Heart left ventricle (tissue), 16 donors: ENCODE measurements at regions not wholly inside any gene's neighbourhood (a gene's known extent, or its start where the extent isn't known, plus 50 kb on each side); places are given as distances from the start of the nearest gene placed in this dataset.

Experiments
- ATAC-seq, 4 donors: fragments of 200-7000 bp; cut with Tn5 transposase; one replicate each; pipeline ENCODE4 v1.9.1; 2020 to 2022; ENCODE audit warnings: moderate library complexity in 4 of 4, mild to moderate bottlenecking in 3 of 4, moderate number of reproducible peaks in 1 of 4
- DNase-seq, 5 donors: peaks; one replicate each; pipeline ENCODE4 v3.0.0-alpha.2; 2020
- H3K27ac ChIP-seq, 12 donors: fragments of 200-600 bp; sonication (generic) in 4 of 12; one replicate each; pipeline versions ENCODE4 v1.5.0 to v1.8.0; 2016 to 2022; ENCODE audit warnings: mild to moderate bottlenecking in 2 of 12
- H3K27me3 ChIP-seq, 9 donors: fragments of 200-600 bp; sonication (generic) in 2 of 9; one replicate each; pipeline versions ENCODE4 v1.5.1 to v1.8.0; 2016 to 2022; ENCODE audit warnings: mild to moderate bottlenecking in 3 of 9
- H3K36me3 ChIP-seq, 9 donors: fragments of 200-600 bp; sonication (generic) in 2 of 9; one replicate each; pipeline versions ENCODE4 v1.5.0 to v1.8.0; 2018 to 2022; ENCODE audit warnings: mild to moderate bottlenecking in 2 of 9
- H3K4me1 ChIP-seq, 12 donors: fragments of 200-600 bp; sonication (generic) in 4 of 12; one replicate each; pipeline versions ENCODE4 v1.5.0 to v1.8.0; 2016 to 2022; ENCODE audit warnings: mild to moderate bottlenecking in 3 of 12
- H3K4me3 ChIP-seq, 12 donors: fragments of 200-600 bp; sonication (generic) in 4 of 12; one replicate each; pipeline versions ENCODE4 v1.5.0 to v1.8.0; 2017 to 2022; ENCODE audit warnings: mild to moderate bottlenecking in 9 of 12, moderate library complexity in 4 of 12
- H3K9me3 ChIP-seq, 12 donors: fragments of 200-600 bp; sonication (generic) in 4 of 12; one replicate each; pipeline versions ENCODE4 v1.5.0 to v1.8.0; 2016 to 2022; ENCODE audit warnings: mild to moderate bottlenecking in 1 of 12
- CTCF ChIP-seq, 12 donors: fragments of 200-600 bp; sonication (generic) in 4 of 12; IDR thresholded peaks; one replicate each; pipeline versions ENCODE4 v1.5.0 to v1.8.0; 2018 to 2022; ENCODE audit warnings: antibody characterized with exemption in 12 of 12, mild to moderate bottlenecking in 5 of 12
- POLR2A ChIP-seq, 2 donors: fragments of 450-650 bp; IDR thresholded peaks; one replicate each; pipeline ENCODE4 v1.6.1; 2017; ENCODE audit warnings: antibody characterized with exemption in 2 of 2, mild to moderate bottlenecking in 2 of 2, moderate library complexity in 2 of 2
- WGBS, 4 donors: extraction: QIAGEN DNeasy Blood & Tissue Kit in 2 of 4; methylation state at CpG; one replicate each; pipeline versions ENCODE4 v1.1.5 to v1.1.7; 2013 to 2018; 5-methylcytosine and 5-hydroxymethylcytosine counted together
- intact Hi-C, 10 donors: fragments of 100-400 bp; cut with DNase I; formaldehyde crosslinking; loops; one replicate each; pipeline versions ENCODE4 v1.11.1 to v1.14.2; 2022
- donor health status: ischemic (EF 13 %, LVEDD 7.1; RV severe dilation, severe dysfunction).
- donor health status: healthy with polysubstance abuse.
- donor health status: DM: no; HTN: yes; CAD: no.
- donor health status: DM: no; HTN: no; CAD: no.
- donor health status: ischemic (EF 25% LVEDD 6.9; RV normal size, moderate dysfunction).
- donor health status: ischemic (EF 25% LVEDD 5.7; RV mildly dilated, moderate dysfunction).
- donor health status: healthy.
- donor health status: DM: yes; HTN: yes; CAD: no.
- donor health status: ischemic (EF 35%, LVEDD 5.7; RV mildly dilated, moderate dysfunction).
- donor health status: nonischemic (EF 11% LVEDD 7.7; RV severe dilation, severe dysfunction).
- donor health status: DM: yes; HTN: yes; CAD: no.
- donor health status: PGD.
- donor health status: ischemic (EF 29% LVEDD 5.4; RV normal size, mild dysfunction).
- donor health status: nonischemic (EF 23%, LVEDD 6.1; RV moderate dilation, normal function).

DNA sequence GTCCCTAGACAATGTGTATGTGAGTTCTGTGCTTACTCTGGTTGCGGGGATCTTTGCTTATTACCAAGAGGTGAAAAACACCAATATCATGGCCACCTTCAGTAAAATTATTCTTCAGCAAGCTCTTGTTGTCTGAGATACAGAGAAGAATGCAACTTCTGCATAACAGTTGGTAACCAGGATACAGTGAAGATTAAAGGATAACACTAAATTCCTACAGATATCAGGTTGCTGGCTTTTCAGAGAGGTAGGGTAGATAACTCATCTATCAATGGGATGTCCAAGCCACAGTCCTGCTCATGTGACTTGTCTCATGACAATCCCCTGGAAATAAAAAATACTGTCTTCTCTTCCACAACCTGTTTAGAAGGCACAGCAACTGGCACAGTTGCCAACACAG lies 308.5 kb downstream of the TNS1 start:
- Histone ChIP-seq H3K36me3 (no peaks in the 10 kb centered on the region), H3K9me3 (no peaks in the 10 kb centered on the region), H3K4me3 (no peak overlapping the region), H3K4me1 (peaks cover 0 to 20% (median 0%) of the 10 kb centered on the region in 12 donors), H3K27me3 (no peaks in the 10 kb centered on the region), H3K27ac (no peak overlapping the region)
- ATAC-seq (no peak), DNase-seq (no peak)
- intact Hi-C loops, result loop anchor here in 1 of 10 donors (2.0 kb wide), 1 partner anchor 41 kb away; no protein-coding TSS in a partner anchor
- WGBS, 4 donors, result 99 to 100% (median 100%) methylated on average over 1 of the region's 1 CpG
- no peak for TF ChIP-seq CTCF (IDR thresholded peaks at IDR 0.05)
- TF ChIP-seq POLR2A (IDR thresholded peaks at IDR 0.05), result no peak

- no peaks in the 10 kb centered on the region for H3K36me3 ChIP-seq
- ATAC-seq (no peak), DNase-seq (no peak)
- no peak overlapping the region for H3K27ac ChIP-seq
- 82 to 94% (median 90%) methylated on average over 1 of the region's 1 CpG for WGBS, 4 donors
- TF ChIP-seq POLR2A (IDR thresholded peaks at IDR 0.05) (no peak), CTCF (IDR thresholded peaks at IDR 0.05) (no peak)
- H3K9me3 ChIP-seq, result no peaks in the 10 kb centered on the region
- intact Hi-C loops, result no loop called here
- H3K4me1 ChIP-seq, result peaks cover 0 to 22% (median 0%) of the 10 kb centered on the region in 12 donors
- no peaks in the 10 kb centered on the region for H3K27me3 ChIP-seq
- H3K4me3 ChIP-seq, result no peak overlapping the region
These were observed 309.4 kb downstream of the TNS1 start for GRCh38 chr2:217693363-217693762.

DNA sequence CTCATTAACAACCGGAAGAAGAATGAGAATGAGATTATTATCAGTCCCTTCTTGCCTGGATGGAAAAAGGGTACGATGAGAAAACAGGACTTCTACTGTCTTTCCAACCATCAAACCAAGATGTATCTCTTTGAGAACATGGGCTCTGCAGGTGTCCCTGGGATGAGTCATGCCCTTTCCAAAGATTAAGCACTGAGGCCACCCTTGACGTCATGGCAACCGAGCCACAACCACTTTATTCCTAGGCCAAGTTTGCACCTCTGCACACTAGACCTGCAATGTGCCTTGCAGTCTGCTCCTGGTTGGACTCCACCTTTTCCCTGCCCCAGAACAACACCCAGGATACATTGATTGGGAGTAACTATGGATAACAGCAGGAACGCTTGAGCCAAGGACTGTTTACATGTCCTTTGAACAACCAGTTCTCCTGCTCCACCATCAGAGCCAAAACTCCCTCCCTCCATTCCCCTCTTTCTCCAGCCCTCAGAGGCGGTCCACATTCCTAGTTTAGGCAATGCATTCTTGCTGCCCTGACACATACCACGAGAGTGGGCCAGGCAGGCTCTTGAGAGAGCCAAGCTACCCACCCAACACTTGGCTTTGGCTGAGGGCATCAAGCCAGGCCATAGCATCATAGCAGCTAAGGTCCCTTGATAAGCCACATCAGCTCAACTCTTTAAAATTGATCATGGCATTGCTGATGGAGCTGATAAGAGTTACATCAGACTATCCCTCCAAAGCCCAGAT lies 310.7 kb downstream of the TNS1 start:
- ATAC-seq (peak; percentile 32 to 74 (median 66)), DNase-seq (peak in 2 of 5 donors; percentile 38 to 50)
- intact Hi-C loops, result no loop called here
- Histone ChIP-seq H3K4me1 (peaks cover 0 to 23% (median 0%) of the 10 kb centered on the region in 12 donors), H3K4me3 (no peak overlapping the region), H3K9me3 (no peaks in the 10 kb centered on the region), H3K36me3 (no peaks in the 10 kb centered on the region), H3K27ac (no peak overlapping the region), H3K27me3 (no peaks in the 10 kb centered on the region)
- TF ChIP-seq CTCF (IDR thresholded peaks at IDR 0.05), result no peak
- TF ChIP-seq POLR2A (IDR thresholded peaks at IDR 0.05), result no peak
- WGBS, 4 donors, result 77 to 86% (median 80%) methylated on average over 7 of the region's 7 CpGs

DNA sequence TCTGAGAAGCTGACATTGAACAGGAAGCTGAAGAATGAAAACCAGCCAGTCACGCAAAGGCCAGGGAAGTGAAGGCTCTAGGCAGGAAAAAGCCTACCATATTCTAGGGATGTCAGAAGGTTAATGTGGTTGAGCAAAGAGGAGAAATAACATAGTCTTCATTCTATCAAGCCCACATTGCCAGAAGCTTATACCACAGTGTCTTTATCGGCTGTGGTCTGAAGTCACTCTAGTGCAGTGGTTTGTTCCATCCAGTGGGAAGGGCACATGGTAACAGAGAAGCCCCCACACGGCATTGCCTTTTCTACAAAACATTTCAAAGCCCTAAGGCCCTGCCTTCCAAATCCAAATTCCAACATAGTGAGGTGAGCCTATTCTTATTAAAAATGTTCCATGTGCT lies 311.3 kb downstream of the TNS1 start:
- H3K27ac ChIP-seq, result no peak overlapping the region
- TF ChIP-seq POLR2A (IDR thresholded peaks at IDR 0.05), result no peak
- intact Hi-C loops, result no loop called here
- H3K4me1 ChIP-seq, result peaks cover 0 to 23% (median 0%) of the 10 kb centered on the region in 12 donors
- H3K9me3 ChIP-seq, result no peaks in the 10 kb centered on the region
- ATAC-seq, result no peak
- 87 to 90% (median 89%) methylated on average over 3 of the region's 3 CpGs for WGBS, 4 donors
- H3K36me3 ChIP-seq, result no peaks in the 10 kb centered on the region
- no peak for DNase-seq
- no peak overlapping the region for H3K4me3 ChIP-seq
- H3K27me3 ChIP-seq, result no peaks in the 10 kb centered on the region
